Vagina (tissue), 2 donors: ENCODE measurements at regions not wholly inside any gene's neighbourhood (a gene's known extent, or its start where the extent isn't known, plus 50 kb on each side); places are given as distances from the start of the nearest gene placed in this dataset.

Experiments
- DNase-seq, 2 donors: peaks; one replicate each; pipeline ENCODE4 v3.0.0-alpha.2; 2017; ENCODE audit errors: extremely low spot score in 2 of 2
- H3K27ac ChIP-seq: fragments of 200-600 bp; sonication (generic); one replicate; pipeline ENCODE4 v1.5.1; 2019
- H3K27me3 ChIP-seq: fragments of 200-600 bp; sonication (generic); one replicate; pipeline ENCODE4 v1.5.1; 2019
- H3K36me3 ChIP-seq, 2 donors: fragments of 200-600 bp; sonication (generic); one replicate each; pipeline ENCODE4 v1.5.1; 2017 to 2019
- H3K4me1 ChIP-seq: fragments of 200-600 bp; sonication (generic); one replicate; pipeline ENCODE4 v1.5.1; 2019
- H3K4me3 ChIP-seq, 2 donors: fragments of 200-600 bp; sonication (generic); 1 replicate in 1 of 2; 2 replicates in 1 of 2; pipeline ENCODE4 v1.5.1; 2016 to 2019
- H3K9me3 ChIP-seq: fragments of 200-600 bp; sonication (generic); one replicate; pipeline ENCODE4 v1.5.1; 2019
- POLR2A ChIP-seq, 2 donors: fragments of 450-650 bp; IDR thresholded peaks; one replicate each; pipeline ENCODE4 v1.6.1; 2017; ENCODE audit warnings: antibody characterized with exemption in 2 of 2, mild to moderate bottlenecking in 2 of 2, moderate library complexity in 2 of 2
- POLR2AphosphoS5 ChIP-seq, 2 donors: sonication (generic); formaldehyde crosslinking; IDR thresholded peaks; one replicate each; pipeline ENCODE4 v1.9.0; 2017; ENCODE audit warnings: antibody characterized with exemption in 2 of 2, mild to moderate bottlenecking in 2 of 2, low read depth in 1 of 2; ENCODE audit not compliant: insufficient read depth in 1 of 2
- intact Hi-C: fragments of 100-400 bp; cut with DNase I; formaldehyde crosslinking; loops from one replicate; pipeline ENCODE4 v1.15.1; 2023
- TF ChIP-seq, protein P1 (sequence below), 3 experiments: fragments of 450-650 bp in 2 of 3; fragments of 200-600 bp in 1 of 3; sonication (generic) in 1 of 3; IDR thresholded peaks; one replicate each; pipeline ENCODE4 v1.5.1; 2017 to 2019; ENCODE audit warnings: antibody characterized with exemption in 3 of 3, mild to moderate bottlenecking in 2 of 3, moderate library complexity in 2 of 3

- Histone ChIP-seq H3K4me3 (no peak overlapping the region), H3K9me3 (no peaks in the 10 kb centered on the region), H3K27me3 (no peaks in the 10 kb centered on the region), H3K36me3 (no peaks in the 10 kb centered on the region), H3K4me1 (no peaks in the 10 kb centered on the region), H3K27ac (no peak overlapping the region)
- intact Hi-C loops = no loop called here
- DNase-seq = no peak
- TF ChIP-seq, protein P1, sequence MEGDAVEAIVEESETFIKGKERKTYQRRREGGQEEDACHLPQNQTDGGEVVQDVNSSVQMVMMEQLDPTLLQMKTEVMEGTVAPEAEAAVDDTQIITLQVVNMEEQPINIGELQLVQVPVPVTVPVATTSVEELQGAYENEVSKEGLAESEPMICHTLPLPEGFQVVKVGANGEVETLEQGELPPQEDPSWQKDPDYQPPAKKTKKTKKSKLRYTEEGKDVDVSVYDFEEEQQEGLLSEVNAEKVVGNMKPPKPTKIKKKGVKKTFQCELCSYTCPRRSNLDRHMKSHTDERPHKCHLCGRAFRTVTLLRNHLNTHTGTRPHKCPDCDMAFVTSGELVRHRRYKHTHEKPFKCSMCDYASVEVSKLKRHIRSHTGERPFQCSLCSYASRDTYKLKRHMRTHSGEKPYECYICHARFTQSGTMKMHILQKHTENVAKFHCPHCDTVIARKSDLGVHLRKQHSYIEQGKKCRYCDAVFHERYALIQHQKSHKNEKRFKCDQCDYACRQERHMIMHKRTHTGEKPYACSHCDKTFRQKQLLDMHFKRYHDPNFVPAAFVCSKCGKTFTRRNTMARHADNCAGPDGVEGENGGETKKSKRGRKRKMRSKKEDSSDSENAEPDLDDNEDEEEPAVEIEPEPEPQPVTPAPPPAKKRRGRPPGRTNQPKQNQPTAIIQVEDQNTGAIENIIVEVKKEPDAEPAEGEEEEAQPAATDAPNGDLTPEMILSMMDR (IDR thresholded peaks at IDR 0.05) = no peak
- TF ChIP-seq POLR2A (IDR thresholded peaks at IDR 0.05) (no peak), POLR2AphosphoS5 (IDR thresholded peaks at IDR 0.05; ENCODE audit: insufficient read depth in 1 of 2, low read depth in 1 of 2) (no peak)
These were observed 159.8 kb upstream of the PUDP start for GRCh38 chrX:7307720-7308119.

GRCh38 chrX:7294483-7294882, 146.5 kb upstream of the PUDP start:
- H3K27ac ChIP-seq = no peak overlapping the region
- no peak overlapping the region for H3K4me3 ChIP-seq
- no peak for DNase-seq
- no peak for TF ChIP-seq POLR2AphosphoS5 (IDR thresholded peaks at IDR 0.05; ENCODE audit: insufficient read depth in 1 of 2, low read depth in 1 of 2)
- intact Hi-C loops = no loop called here
- H3K4me1 ChIP-seq = no peaks in the 10 kb centered on the region
- no peaks in the 10 kb centered on the region for H3K36me3 ChIP-seq
- no peaks in the 10 kb centered on the region for H3K27me3 ChIP-seq
- no peaks in the 10 kb centered on the region for H3K9me3 ChIP-seq

DNA sequence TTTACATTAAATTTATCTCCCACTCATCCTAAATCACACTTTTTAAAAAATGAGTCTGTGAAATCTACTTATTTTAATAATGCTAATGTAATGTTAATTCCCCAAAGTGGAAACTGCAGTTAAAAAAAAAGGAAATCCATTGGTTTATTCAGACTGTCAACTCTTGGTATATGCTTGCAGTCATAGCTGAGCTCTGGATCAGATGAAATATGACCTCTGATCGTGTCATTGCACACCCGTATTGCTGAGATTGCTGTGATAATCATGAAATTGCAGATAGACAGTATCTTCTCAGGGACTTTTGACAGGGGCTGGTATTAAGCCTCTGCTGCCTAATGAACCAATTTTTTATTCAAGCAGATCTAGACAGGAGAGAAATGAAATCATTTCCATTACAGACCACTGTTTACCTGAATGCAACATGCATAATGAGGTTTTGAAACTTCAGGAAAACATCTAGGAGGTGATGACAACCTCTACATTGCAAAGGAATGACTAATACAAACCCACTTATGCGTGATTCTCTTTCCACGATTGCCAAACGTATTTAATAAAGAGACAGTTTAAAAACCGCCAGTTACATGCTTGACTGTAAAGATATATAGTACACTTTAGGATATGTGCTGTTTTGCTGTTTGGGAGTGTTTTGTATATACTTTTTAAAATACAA, 138.3 kb upstream of the PUDP start:
- intact Hi-C loops = no loop called here
- Histone ChIP-seq H3K4me3 (no peak overlapping the region), H3K27me3 (no peaks in the 10 kb centered on the region), H3K9me3 (no peaks in the 10 kb centered on the region), H3K27ac (no peak overlapping the region), H3K4me1 (no peaks in the 10 kb centered on the region), H3K36me3 (no peaks in the 10 kb centered on the region)
- TF ChIP-seq POLR2AphosphoS5 (IDR thresholded peaks at IDR 0.05; ENCODE audit: insufficient read depth in 1 of 2, low read depth in 1 of 2) (no peak), POLR2A (IDR thresholded peaks at IDR 0.05) (no peak)
- TF ChIP-seq, protein P1 (IDR thresholded peaks at IDR 0.05) = no peak
- DNase-seq = no peak

GRCh38 chrX:7285765-7286164, 137.8 kb upstream of the PUDP start:
- H3K9me3 ChIP-seq = no peaks in the 10 kb centered on the region
- no peak for TF ChIP-seq POLR2AphosphoS5 (IDR thresholded peaks at IDR 0.05; ENCODE audit: insufficient read depth in 1 of 2, low read depth in 1 of 2)
- no peak for DNase-seq
- no peak overlapping the region for H3K27ac ChIP-seq
- H3K36me3 ChIP-seq = no peaks in the 10 kb centered on the region
- H3K4me3 ChIP-seq = no peak overlapping the region
- intact Hi-C loops = no loop called here
- no peaks in the 10 kb centered on the region for H3K27me3 ChIP-seq
- H3K4me1 ChIP-seq = no peaks in the 10 kb centered on the region

GRCh38 chrX:7283741-7284140, 135.8 kb upstream of the PUDP start:
- Histone ChIP-seq H3K27me3 (no peaks in the 10 kb centered on the region), H3K36me3 (no peaks in the 10 kb centered on the region), H3K9me3 (no peaks in the 10 kb centered on the region), H3K27ac (no peak overlapping the region), H3K4me3 (no peak overlapping the region), H3K4me1 (no peaks in the 10 kb centered on the region)
- TF ChIP-seq, protein P1 (IDR thresholded peaks at IDR 0.05) = no peak
- TF ChIP-seq POLR2AphosphoS5 (IDR thresholded peaks at IDR 0.05; ENCODE audit: insufficient read depth in 1 of 2, low read depth in 1 of 2) (no peak), POLR2A (IDR thresholded peaks at IDR 0.05) (no peak)
- intact Hi-C loops = no loop called here
- no peak for DNase-seq

- Histone ChIP-seq H3K4me1 (no peaks in the 10 kb centered on the region), H3K27me3 (no peaks in the 10 kb centered on the region), H3K9me3 (no peaks in the 10 kb centered on the region), H3K36me3 (no peaks in the 10 kb centered on the region), H3K4me3 (no peak overlapping the region), H3K27ac (no peak overlapping the region)
- intact Hi-C loops = no loop called here
- TF ChIP-seq POLR2A (IDR thresholded peaks at IDR 0.05) = no peak
- no peak for DNase-seq
These were observed 132.6 kb upstream of the PUDP start for GRCh38 chrX:7280520-7280919.
